ENCODE measurements at regions not wholly inside any gene's neighbourhood (a gene's known extent, or its start where the extent isn't known, plus 50 kb on each side); places are given as distances from the start of the nearest gene placed in this dataset.

DNA sequence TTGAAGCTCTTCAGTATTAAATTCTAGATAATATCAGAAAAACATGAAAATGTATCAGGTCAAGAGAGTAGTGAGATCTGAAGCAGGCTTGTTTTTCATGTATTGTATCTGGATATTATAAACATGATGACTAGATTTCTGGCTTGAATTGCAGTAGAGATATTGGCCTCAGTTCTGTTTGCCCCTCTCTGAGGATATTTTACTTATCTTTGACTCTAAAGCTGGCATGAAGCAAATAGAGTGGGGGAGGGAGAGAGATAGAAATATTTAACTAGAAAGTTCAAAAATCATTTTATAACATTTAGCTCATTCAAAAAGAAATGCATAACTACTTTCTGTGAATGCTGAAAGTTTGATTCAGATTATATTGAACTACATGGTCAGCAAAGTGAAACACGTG lies 929.7 kb upstream of the KCND2 start:
- no peaks in the 10 kb centered on the region; the same call in 1 of the 2 replicates for H3K9me3 ChIP-seq (replicated peaks)
- H3K4me1 ChIP-seq (replicated peaks), result no peaks in the 10 kb centered on the region
- H3K27ac ChIP-seq, result no peak overlapping the region
- no peak for DNase-seq (ENCODE audit: low read depth in 1 of 2, low spot score in 2 of 2)
- H3K36me3 ChIP-seq, result no peaks in the 10 kb centered on the region
- no peak overlapping the region for H3K4me3 ChIP-seq
- H3K27me3 ChIP-seq (replicated peaks), result no peaks in the 10 kb centered on the region

DNA sequence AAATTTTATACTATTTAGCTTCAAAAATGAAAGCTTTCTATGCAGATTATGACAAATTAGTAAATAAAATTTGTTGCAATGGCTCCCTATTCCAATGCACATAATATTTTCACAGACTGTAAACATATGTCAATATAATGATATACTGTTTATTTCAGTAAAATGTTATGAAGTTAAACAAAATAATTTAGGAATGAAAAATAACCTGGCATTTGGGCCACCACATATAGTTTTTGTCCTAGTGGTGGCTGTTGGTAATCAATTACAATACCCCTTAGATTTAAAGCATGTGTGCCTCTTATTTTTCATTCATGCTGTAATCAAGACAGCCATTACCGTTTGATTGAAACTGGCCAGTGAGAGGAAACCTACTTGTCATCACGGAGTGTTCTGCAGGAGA lies 928.5 kb upstream of the KCND2 start:
- no peak overlapping the region for H3K4me3 ChIP-seq
- DNase-seq (ENCODE audit: low read depth in 1 of 2, low spot score in 2 of 2), result no peak

DNA sequence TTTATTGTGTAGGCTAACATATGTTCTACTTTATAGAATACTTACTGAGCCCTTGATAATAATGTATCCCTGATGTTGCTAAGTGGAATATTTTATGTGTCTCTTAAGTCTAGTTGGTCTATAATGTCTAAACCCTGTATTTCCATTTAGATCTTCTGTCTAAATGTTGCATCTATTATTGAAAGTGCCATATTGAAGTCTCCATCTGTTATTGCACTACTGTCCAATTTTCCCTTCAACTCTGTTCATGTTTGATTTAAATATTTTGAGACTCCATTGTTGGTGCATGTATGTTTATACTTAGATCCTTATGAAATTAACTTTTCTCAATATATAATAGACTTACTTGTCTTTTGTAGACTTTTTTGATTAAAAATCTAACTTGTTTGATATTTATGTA lies 924.5 kb upstream of the KCND2 start:
- no peak overlapping the region for H3K27ac ChIP-seq
- H3K4me1 ChIP-seq (replicated peaks), result no peaks in the 10 kb centered on the region
- H3K4me3 ChIP-seq, result no peak overlapping the region
- no peaks in the 10 kb centered on the region for H3K27me3 ChIP-seq (replicated peaks)
- no peaks in the 10 kb centered on the region; the same call in 1 of the 2 replicates for H3K9me3 ChIP-seq (replicated peaks)
- DNase-seq (ENCODE audit: low read depth in 1 of 2, low spot score in 2 of 2), result no peak
- no peaks in the 10 kb centered on the region for H3K36me3 ChIP-seq

More for the DNA sequence above, 928.5 kb upstream of the KCND2 start:
- Histone ChIP-seq H3K4me1 (replicated peaks) (no peaks in the 10 kb centered on the region), H3K27ac (no peak overlapping the region), H3K9me3 (replicated peaks) (no peaks in the 10 kb centered on the region; the same call in 1 of the 2 replicates), H3K27me3 (replicated peaks) (no peaks in the 10 kb centered on the region), H3K36me3 (no peaks in the 10 kb centered on the region)

DNA sequence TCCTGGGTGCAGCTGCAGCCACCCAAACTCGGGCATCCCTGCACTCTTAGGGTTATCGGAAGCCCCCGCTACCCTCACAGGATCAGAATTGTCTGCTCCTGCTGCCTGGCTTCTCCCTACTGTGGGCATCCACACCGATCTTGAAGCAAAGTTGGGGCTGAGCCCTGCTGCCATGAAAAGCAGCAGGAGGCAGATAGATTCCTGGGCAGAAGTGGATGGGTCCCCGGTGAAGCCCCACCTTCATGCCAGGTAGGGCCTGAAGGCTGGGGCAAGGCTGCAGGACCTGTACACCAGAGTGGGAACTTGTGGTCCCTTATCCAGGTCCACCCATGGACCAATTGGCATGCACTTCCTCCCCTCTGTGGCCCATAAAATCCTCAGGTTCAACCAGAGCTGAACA lies 922.6 kb upstream of the KCND2 start:
- no peak overlapping the region for H3K27ac ChIP-seq

DNA sequence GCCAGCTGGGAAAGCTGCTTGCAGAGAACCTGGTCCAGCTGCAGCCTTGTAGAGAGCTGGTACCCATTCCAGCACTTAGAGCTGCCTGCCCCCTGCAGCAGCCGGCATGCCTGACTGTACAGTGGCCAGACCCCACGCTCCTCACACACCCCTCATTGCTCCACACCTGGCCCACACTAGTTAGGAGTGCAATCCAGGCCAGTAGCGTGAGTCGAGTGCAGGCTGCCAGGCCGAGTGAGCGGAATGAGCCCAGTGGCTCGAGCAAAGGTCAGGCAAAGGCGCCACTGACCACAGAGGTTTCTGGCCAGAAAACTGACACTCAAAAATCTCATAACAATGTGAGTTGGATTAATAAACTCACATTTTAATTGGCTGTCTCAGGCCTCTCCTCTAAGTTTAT lies 921.7 kb upstream of the KCND2 start:
- Histone ChIP-seq H3K4me3 (no peak overlapping the region), H3K36me3 (no peaks in the 10 kb centered on the region), H3K27me3 (replicated peaks) (no peaks in the 10 kb centered on the region), H3K9me3 (replicated peaks) (no peaks in the 10 kb centered on the region), H3K27ac (no peak overlapping the region), H3K4me1 (replicated peaks) (no peaks in the 10 kb centered on the region)
- DNase-seq (ENCODE audit: low read depth in 1 of 2, low spot score in 2 of 2), result no peak

More for the DNA sequence above, 922.6 kb upstream of the KCND2 start:
- Histone ChIP-seq H3K36me3 (no peaks in the 10 kb centered on the region), H3K27me3 (replicated peaks) (no peaks in the 10 kb centered on the region), H3K4me3 (no peak overlapping the region), H3K9me3 (replicated peaks) (no peaks in the 10 kb centered on the region; the same call in 1 of the 2 replicates), H3K4me1 (replicated peaks) (no peaks in the 10 kb centered on the region)
- DNase-seq (ENCODE audit: low read depth in 1 of 2, low spot score in 2 of 2), result no peak

DNA sequence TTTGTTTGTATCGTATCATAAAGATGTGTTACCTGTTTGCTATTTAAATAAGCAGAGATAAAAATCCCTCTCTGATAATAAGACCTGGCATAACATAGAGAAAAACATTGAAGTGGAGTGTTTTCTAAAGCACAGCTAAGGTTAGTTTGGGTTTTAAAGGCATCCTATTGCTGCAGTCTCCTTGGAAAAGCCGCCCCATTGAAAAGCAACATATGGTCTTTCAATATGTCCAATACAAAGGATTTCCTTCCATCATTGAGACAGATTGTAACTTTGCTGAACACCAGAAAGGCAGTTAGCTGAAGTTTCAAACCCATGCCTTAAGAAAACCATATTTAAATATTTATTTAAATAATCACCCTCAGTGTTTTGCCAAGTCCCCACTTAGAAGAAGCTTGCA lies 898.5 kb upstream of the KCND2 start:
- H3K9me3 ChIP-seq (replicated peaks), result no peaks in the 10 kb centered on the region
- no peak overlapping the region for H3K27ac ChIP-seq
- H3K36me3 ChIP-seq, result no peaks in the 10 kb centered on the region
- DNase-seq (ENCODE audit: low read depth in 1 of 2, low spot score in 2 of 2), result no peak
- H3K4me3 ChIP-seq, result no peak overlapping the region
- H3K4me1 ChIP-seq (replicated peaks), result no peaks in the 10 kb centered on the region
- H3K27me3 ChIP-seq (replicated peaks), result no peaks in the 10 kb centered on the region

DNA sequence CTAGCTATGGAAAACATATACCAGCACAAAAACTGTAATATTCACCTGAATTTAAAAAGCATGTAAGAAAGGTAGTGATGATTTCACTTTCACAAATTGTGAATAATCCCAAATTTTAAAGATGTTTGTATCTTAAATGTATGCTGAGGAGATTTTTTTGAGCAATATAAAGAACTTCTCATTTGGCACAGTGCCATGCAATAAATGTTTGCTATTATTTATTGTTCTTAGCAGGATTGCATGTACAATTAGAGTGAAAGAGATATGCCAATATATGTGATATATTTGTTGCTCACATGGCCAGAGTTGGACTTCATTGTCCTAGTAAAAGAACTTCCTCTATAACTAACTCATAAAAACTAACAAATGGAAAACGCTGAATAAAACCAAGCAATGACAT lies 895.1 kb upstream of the KCND2 start:
- Histone ChIP-seq H3K4me1 (replicated peaks) (no peaks in the 10 kb centered on the region), H3K27me3 (replicated peaks) (no peaks in the 10 kb centered on the region), H3K9me3 (replicated peaks) (0 out of 2 replicates have a peak, but pooled peaks cover 2% of the 10 kb centered on the region), H3K36me3 (no peaks in the 10 kb centered on the region), H3K27ac (no peak overlapping the region), H3K4me3 (no peak overlapping the region)
- no peak for DNase-seq (ENCODE audit: low read depth in 1 of 2, low spot score in 2 of 2)

DNA sequence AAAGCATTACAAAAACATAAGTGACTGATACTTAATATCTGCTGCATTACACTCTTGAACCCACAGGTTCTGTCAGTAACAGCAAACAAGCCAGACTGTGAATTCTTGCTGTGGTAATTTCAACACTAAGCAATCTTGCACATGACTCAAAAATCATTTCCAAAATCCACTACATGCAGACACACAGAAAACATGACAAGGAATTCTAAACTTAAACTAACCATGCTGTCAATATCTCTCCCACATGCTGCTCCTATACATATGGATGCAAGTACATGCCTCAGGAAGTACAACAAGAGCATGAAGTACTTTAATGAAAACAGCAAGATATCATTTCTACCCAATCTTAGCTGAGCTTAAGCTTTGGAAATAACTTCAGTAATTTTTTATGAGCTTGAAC lies 890.2 kb upstream of the KCND2 start:
- Histone ChIP-seq H3K4me1 (replicated peaks) (no peaks in the 10 kb centered on the region), H3K27me3 (replicated peaks) (no peaks in the 10 kb centered on the region), H3K9me3 (replicated peaks) (0 out of 2 replicates have a peak, but pooled peaks cover 3% of the 10 kb centered on the region), H3K27ac (no peak overlapping the region), H3K36me3 (no peaks in the 10 kb centered on the region), H3K4me3 (no peak overlapping the region)
- DNase-seq (ENCODE audit: low read depth in 1 of 2, low spot score in 2 of 2), result no peak

DNA sequence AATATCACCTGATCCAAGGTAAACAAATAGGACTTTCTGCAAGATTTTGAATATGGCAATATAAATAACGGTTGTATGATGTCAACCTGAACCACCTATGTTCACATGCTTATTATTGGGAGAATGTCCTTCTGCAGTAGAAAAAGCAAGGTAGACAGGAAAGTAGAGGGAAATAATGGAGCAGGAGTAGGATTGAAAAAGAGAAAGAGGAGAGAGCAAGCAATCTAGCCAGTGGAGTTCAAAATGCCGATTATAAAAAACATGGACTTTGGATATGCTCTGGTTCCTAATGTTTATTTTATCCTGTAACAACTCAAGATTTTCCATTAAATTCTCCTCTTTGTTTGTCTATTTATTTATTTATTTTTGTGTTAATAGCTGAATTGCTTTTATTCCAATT lies 878.0 kb upstream of the KCND2 start:
- Histone ChIP-seq H3K9me3 (replicated peaks) (peaks cover 2% of the 10 kb centered on the region; the same call in 1 of the 2 replicates), H3K27me3 (replicated peaks) (no peaks in the 10 kb centered on the region), H3K36me3 (no peaks in the 10 kb centered on the region), H3K27ac (no peak overlapping the region), H3K4me3 (no peak overlapping the region), H3K4me1 (replicated peaks) (no peaks in the 10 kb centered on the region)
- no peak for DNase-seq (ENCODE audit: low read depth in 1 of 2, low spot score in 2 of 2)

DNA sequence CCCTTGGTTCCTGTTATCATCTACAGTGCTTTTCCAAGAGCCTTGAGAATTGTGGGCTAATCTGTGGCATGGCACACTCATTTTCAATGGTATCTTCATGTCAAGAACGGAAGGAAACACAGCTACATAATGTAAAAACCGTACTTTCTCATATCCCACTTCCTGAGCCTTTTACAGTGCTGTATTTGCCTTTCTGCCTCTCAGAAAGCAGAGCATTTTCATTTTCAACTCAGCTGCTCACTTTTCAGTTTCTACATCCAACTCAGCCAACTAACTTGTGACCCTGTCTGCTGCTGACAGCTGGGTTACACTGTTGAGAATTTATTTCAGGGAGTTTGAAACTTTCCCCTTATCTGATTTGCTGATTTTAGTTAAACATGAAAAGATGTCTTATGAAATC lies 875.8 kb upstream of the KCND2 start:
- Histone ChIP-seq H3K36me3 (no peaks in the 10 kb centered on the region), H3K27me3 (replicated peaks) (no peaks in the 10 kb centered on the region), H3K27ac (no peak overlapping the region), H3K4me1 (replicated peaks) (no peaks in the 10 kb centered on the region), H3K4me3 (no peak overlapping the region), H3K9me3 (replicated peaks) (peaks cover 2% of the 10 kb centered on the region; the same call in 1 of the 2 replicates)
- DNase-seq (ENCODE audit: low read depth in 1 of 2, low spot score in 2 of 2), result no peak

DNA sequence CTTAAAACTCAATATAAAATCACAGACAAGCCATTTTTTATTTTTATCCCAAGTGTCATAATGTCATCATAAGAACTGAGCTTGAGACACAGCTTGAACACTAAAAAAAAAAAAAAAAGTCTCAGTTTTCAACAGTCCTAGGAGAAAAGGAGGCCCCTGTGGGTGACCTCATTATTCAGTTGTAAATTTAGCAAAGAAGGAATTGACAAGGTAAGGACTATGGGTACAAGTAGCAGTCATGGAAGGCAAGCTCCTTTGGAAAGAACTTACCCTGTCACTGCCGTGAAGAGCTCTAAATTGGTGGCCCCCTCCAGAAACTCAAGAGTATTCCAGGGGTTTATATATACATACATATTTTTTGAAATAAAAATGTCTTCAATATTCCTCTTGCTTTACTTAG lies 864.4 kb upstream of the KCND2 start:
- H3K36me3 ChIP-seq, result no peaks in the 10 kb centered on the region
- no peak overlapping the region for H3K27ac ChIP-seq
- no peaks in the 10 kb centered on the region for H3K4me1 ChIP-seq (replicated peaks)
- H3K4me3 ChIP-seq, result no peak overlapping the region
- no peaks in the 10 kb centered on the region for H3K9me3 ChIP-seq (replicated peaks)
- no peak for DNase-seq (ENCODE audit: low read depth in 1 of 2, low spot score in 2 of 2)
- H3K27me3 ChIP-seq (replicated peaks), result no peaks in the 10 kb centered on the region

DNA sequence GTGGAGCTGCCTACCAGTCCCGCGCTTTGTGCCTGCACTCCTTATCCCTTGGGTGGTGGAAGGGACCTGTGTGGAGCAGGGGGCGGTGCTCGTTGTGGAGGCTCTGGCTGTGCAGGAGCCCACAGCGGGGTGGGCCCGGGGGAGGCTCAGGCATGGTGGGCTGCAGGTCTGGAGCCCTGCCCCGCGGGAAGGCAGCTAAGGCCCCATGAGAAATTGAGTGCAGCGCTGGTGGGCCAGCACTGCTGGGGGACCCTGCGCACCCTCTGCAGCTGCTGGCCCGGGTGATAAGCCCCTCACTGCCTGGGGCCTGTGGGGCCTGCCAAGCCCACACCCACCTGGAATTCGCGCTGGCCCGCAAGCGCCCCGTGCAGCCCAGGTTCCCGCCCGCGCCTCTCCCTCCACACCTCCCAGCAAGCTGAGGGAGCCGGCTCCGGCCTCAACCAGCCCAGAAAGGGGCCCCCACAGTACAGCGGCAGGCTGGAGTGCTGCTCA lies 859.6 kb upstream of the KCND2 start:
- H3K9me3 ChIP-seq (replicated peaks), result no peaks in the 10 kb centered on the region
- no peak overlapping the region for H3K27ac ChIP-seq
- no peaks in the 10 kb centered on the region for H3K36me3 ChIP-seq
- no peaks in the 10 kb centered on the region for H3K4me1 ChIP-seq (replicated peaks)
- no peak for DNase-seq (ENCODE audit: low read depth in 1 of 2, low spot score in 2 of 2)
- H3K4me3 ChIP-seq, result no peak overlapping the region
- no peaks in the 10 kb centered on the region for H3K27me3 ChIP-seq (replicated peaks)

DNA sequence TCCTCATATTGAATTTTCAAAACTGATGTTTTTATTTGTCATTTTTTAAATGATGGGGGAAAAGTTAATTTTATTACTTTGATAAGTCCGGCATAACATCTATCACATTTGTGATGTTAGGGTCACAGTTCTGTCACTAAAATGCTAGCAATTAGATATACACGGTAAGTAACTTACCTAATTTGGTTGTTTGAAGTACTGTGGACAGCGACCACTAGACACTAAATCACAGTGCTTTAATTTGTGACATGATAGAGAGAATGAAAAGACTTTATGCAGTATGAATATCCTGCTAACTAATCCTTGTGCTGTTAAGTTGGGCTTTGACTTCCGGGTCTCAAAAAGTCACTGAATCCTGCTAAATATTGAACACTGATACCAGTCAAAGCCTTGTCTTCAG lies 857.3 kb upstream of the KCND2 start:
- Histone ChIP-seq H3K36me3 (no peaks in the 10 kb centered on the region), H3K4me1 (replicated peaks) (no peaks in the 10 kb centered on the region), H3K4me3 (no peak overlapping the region), H3K9me3 (replicated peaks) (no peaks in the 10 kb centered on the region), H3K27ac (no peak overlapping the region), H3K27me3 (replicated peaks) (no peaks in the 10 kb centered on the region)
- no peak for DNase-seq (ENCODE audit: low read depth in 1 of 2, low spot score in 2 of 2)

DNA sequence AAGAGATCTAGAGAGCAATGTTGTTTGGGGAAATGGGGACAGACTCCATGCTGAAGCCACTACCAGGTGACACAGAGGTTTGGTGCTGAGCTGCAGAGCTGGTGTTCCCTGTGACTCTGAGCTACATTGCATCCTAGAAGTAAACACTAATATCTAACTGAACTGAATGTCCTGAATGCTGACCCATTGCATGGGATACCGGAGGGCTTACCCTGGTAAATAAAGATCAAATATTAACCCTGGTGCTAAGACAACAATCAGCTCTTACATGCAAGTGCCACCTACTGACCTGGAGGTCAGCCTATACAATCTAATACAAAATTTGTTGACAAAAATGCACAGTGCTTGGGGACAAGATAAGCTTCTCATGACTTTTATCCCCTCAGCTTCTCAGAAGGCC lies 851.3 kb upstream of the KCND2 start:
- H3K27me3 ChIP-seq (replicated peaks), result no peaks in the 10 kb centered on the region
- H3K27ac ChIP-seq, result no peak overlapping the region
- no peak for DNase-seq (ENCODE audit: low read depth in 1 of 2, low spot score in 2 of 2)
- H3K4me1 ChIP-seq (replicated peaks), result no peaks in the 10 kb centered on the region
- H3K4me3 ChIP-seq, result no peak overlapping the region
- H3K36me3 ChIP-seq, result no peaks in the 10 kb centered on the region
- no peaks in the 10 kb centered on the region for H3K9me3 ChIP-seq (replicated peaks)

DNA sequence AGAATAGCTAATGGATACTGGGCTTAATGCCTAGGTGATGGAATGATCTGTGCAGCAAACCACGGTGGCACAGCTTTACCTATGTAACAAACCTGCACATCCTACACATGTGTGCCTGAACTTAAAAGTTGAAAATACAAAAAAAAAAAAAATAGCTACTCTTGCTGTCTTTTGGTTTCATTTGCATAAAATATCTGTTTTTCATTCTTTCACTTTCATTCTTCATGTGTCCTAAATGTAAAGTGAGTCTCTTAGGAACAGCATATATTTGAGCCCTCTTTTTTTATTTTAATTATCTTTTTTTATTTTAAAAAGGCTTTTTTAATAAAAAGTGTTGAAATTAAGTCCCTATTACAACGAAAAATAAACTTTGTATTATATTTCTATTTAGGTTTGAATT lies 836.1 kb upstream of the KCND2 start:
- Histone ChIP-seq H3K4me1 (replicated peaks) (no peaks in the 10 kb centered on the region), H3K36me3 (no peaks in the 10 kb centered on the region), H3K4me3 (no peak overlapping the region), H3K27ac (no peak overlapping the region), H3K27me3 (replicated peaks) (no peaks in the 10 kb centered on the region), H3K9me3 (replicated peaks) (no peaks in the 10 kb centered on the region)
- no peak for DNase-seq (ENCODE audit: low read depth in 1 of 2, low spot score in 2 of 2)
